HG02852 (cell line): ENCODE measurements at regions not wholly inside any gene's neighbourhood (a gene's known extent, or its start where the extent isn't known, plus 50 kb on each side); places are given as distances from the start of the nearest gene placed in this dataset.

Source experiments
- ATAC-seq: cut with Tn5 transposase; IDR thresholded peaks from one replicate; pipeline ENCODE4 v1.9.1; 2021; ENCODE audit warnings: mild to moderate bottlenecking, moderate library complexity; ENCODE audit not compliant: unreplicated experiment

GRCh38 chr2:43109261-43109743, 117.1 kb downstream of the ZFP36L2 start:
- ATAC-seq: no peak

- no peak for ATAC-seq
Observed at GRCh38 chr2:43107679-43108078, 118.7 kb downstream of the ZFP36L2 start.

GRCh38 chr2:43106559-43107527, 119.6 kb downstream of the ZFP36L2 start:
- ATAC-seq: no peak

- ATAC-seq: peak; percentile 44
Observed at GRCh38 chr2:43105586-43106558, 120.5 kb downstream of the ZFP36L2 start.

- ATAC-seq: no peak
Observed at GRCh38 chr2:43104763-43105162, 121.6 kb downstream of the ZFP36L2 start.

GRCh38 chr2:43104106-43104505, 122.3 kb downstream of the ZFP36L2 start:
- ATAC-seq: no peak

GRCh38 chr2:43103093-43103404, 123.4 kb downstream of the ZFP36L2 start:
- ATAC-seq: no peak

GRCh38 chr2:43102366-43103092, 123.9 kb downstream of the ZFP36L2 start:
- ATAC-seq: no peak

- ATAC-seq: no peak
Observed at GRCh38 chr2:43101751-43102150, 124.7 kb downstream of the ZFP36L2 start.

- ATAC-seq: no peak
Observed at GRCh38 chr2:43100883-43101662, 125.3 kb downstream of the ZFP36L2 start.

- ATAC-seq: no peak
Observed at GRCh38 chr2:43100362-43100882, 126.0 kb downstream of the ZFP36L2 start.

GRCh38 chr2:43099797-43100196, 126.6 kb downstream of the ZFP36L2 start:
- ATAC-seq: no peak

GRCh38 chr2:43098539-43098938, 127.9 kb downstream of the ZFP36L2 start:
- ATAC-seq: no peak

GRCh38 chr2:43097644-43098408, 128.6 kb downstream of the ZFP36L2 start:
- no peak for ATAC-seq

- ATAC-seq: no peak
Observed at GRCh38 chr2:43095533-43096295, 130.7 kb downstream of the ZFP36L2 start.

- no peak for ATAC-seq
Observed at GRCh38 chr2:43092520-43093179, 133.8 kb downstream of the ZFP36L2 start.

- no peak for ATAC-seq
Observed at GRCh38 chr2:43090317-43090716, 136.1 kb downstream of the ZFP36L2 start.
